Liver (tissue), 8 donors: ENCODE measurements at regions not wholly inside any gene's neighbourhood (a gene's known extent, or its start where the extent isn't known, plus 50 kb on each side); places are given as distances from the start of the nearest gene placed in this dataset.

ENCODE experiments used
- DNase-seq: peaks from one replicate; pipeline ENCODE4 v3.0.0-alpha.2; 2017; ENCODE audit warnings: low spot score
- H3K27ac ChIP-seq, 2 donors: one replicate each; pipeline ENCODE4 v1.7.0; 2013; ENCODE audit warnings: inconsistent platforms in 2 of 2, low read length in 2 of 2, control low read depth in 1 of 2, low read depth in 1 of 2, mild to moderate bottlenecking in 1 of 2
- H3K27me3 ChIP-seq, 4 donors: one replicate each; pipeline versions ENCODE4 v1.6.1 to v1.7.0; 2013; ENCODE audit warnings: low read length in 3 of 4, inconsistent platforms in 1 of 4, mild to moderate bottlenecking in 1 of 4, moderate library complexity in 1 of 4; ENCODE audit not compliant: control insufficient read depth in 4 of 4, insufficient read depth in 4 of 4
- H3K36me3 ChIP-seq, 4 donors: one replicate each; pipeline versions ENCODE4 v1.6.1 to v1.7.0; 2013; ENCODE audit warnings: low read length in 3 of 4, mild to moderate bottlenecking in 3 of 4, low read depth in 1 of 4, moderate library complexity in 1 of 4; ENCODE audit not compliant: control insufficient read depth in 4 of 4, insufficient read depth in 3 of 4
- H3K4me1 ChIP-seq, 4 donors: one replicate each; pipeline versions ENCODE4 v1.6.1 to v1.7.0; 2013; ENCODE audit warnings: low read length in 3 of 4, mild to moderate bottlenecking in 3 of 4, moderate library complexity in 1 of 4; ENCODE audit not compliant: control insufficient read depth in 4 of 4, insufficient read depth in 4 of 4
- H3K4me3 ChIP-seq, 3 donors: one replicate each; pipeline versions ENCODE4 v1.6.1 to v1.7.0; 2013; ENCODE audit warnings: low read length in 3 of 3, control low read depth in 1 of 3, low read depth in 1 of 3, mild to moderate bottlenecking in 1 of 3
- H3K9ac ChIP-seq, 2 donors: one replicate each; pipeline ENCODE4 v1.7.0; 2013; ENCODE audit warnings: low read length in 2 of 2, mild to moderate bottlenecking in 2 of 2, moderate library complexity in 2 of 2, control low read depth in 1 of 2, low read depth in 1 of 2
- H3K9me3 ChIP-seq, 4 donors: one replicate each; pipeline versions ENCODE4 v1.6.1 to v1.7.0; 2013; ENCODE audit warnings: low read length in 3 of 4; ENCODE audit not compliant: control insufficient read depth in 4 of 4
- EGR1 ChIP-seq, 2 donors: IDR thresholded peaks; 2 replicates each; pipeline ENCODE4 v1.6.1; 2016 to 2018; ENCODE audit warnings: antibody characterized with exemption in 2 of 2, low read depth in 2 of 2
- FOXA1 ChIP-seq: IDR thresholded peaks from 2 replicates; pipeline ENCODE4 v1.6.1; 2016; ENCODE audit warnings: antibody characterized with exemption
- FOXA2 ChIP-seq: IDR thresholded peaks from 2 replicates; pipeline ENCODE4 v1.6.1; 2016; ENCODE audit warnings: antibody characterized with exemption
- GABPA ChIP-seq, 2 donors: IDR thresholded peaks in 1 of 2; conservative IDR thresholded peaks in 1 of 2; 2 replicates each; pipeline ENCODE4 v1.6.1; 2016; ENCODE audit warnings: antibody characterized with exemption in 2 of 2, mild to moderate bottlenecking in 1 of 2, moderate library complexity in 1 of 2
- HNF4A ChIP-seq, 2 donors: conservative IDR thresholded peaks; 2 replicates each; pipeline ENCODE4 v1.6.1; 2016; ENCODE audit warnings: antibody characterized with exemption in 2 of 2, mild to moderate bottlenecking in 2 of 2
- HNF4G ChIP-seq: IDR thresholded peaks from 2 replicates; pipeline ENCODE4 v1.6.1; 2016; ENCODE audit warnings: antibody characterized with exemption
- JUND ChIP-seq, 2 donors: IDR thresholded peaks; 2 replicates each; pipeline ENCODE4 v1.6.1; 2016; ENCODE audit warnings: antibody characterized with exemption in 2 of 2
- NR2F2 ChIP-seq: IDR thresholded peaks from 2 replicates; pipeline ENCODE4 v1.6.1; 2016; ENCODE audit warnings: antibody characterized with exemption
- RAD21 ChIP-seq, 2 donors: IDR thresholded peaks; 2 replicates each; pipeline ENCODE4 v1.6.1; 2016; ENCODE audit warnings: antibody characterized with exemption in 2 of 2, mild to moderate bottlenecking in 2 of 2
- RXRA ChIP-seq, 2 donors: IDR thresholded peaks; 2 replicates each; pipeline ENCODE4 v1.6.1; 2017 to 2018; ENCODE audit warnings: antibody characterized with exemption in 2 of 2, mild to moderate bottlenecking in 1 of 2
- SP1 ChIP-seq: IDR thresholded peaks from 2 replicates; pipeline ENCODE4 v1.6.1; 2018; ENCODE audit warnings: antibody characterized with exemption, mild to moderate bottlenecking
- TAF1 ChIP-seq: conservative IDR thresholded peaks from 2 replicates; pipeline ENCODE4 v1.6.1; 2016; ENCODE audit warnings: antibody characterized with exemption, mild to moderate bottlenecking
- YY1 ChIP-seq: IDR thresholded peaks from 2 replicates; pipeline ENCODE4 v1.6.1; 2016; ENCODE audit warnings: antibody characterized with exemption, mild to moderate bottlenecking
- WGBS: extraction: QIAGEN DNeasy Blood & Tissue Kit; methylation state at CpG from one replicate; pipeline ENCODE4 v1.1.7; 2013; 5-methylcytosine and 5-hydroxymethylcytosine counted together
- TF ChIP-seq, protein P1 (sequence below): IDR thresholded peaks from 2 replicates; pipeline ENCODE4 v1.6.1; 2016; ENCODE audit warnings: antibody characterized with exemption
- TF ChIP-seq, protein P2 (sequence below): fragments of 150-350 bp; IDR thresholded peaks from 2 replicates; pipeline ENCODE4 v1.5.1; 2017; ENCODE audit warnings: improper control_type of control experiment, low read depth, low read length; ENCODE audit not compliant: missing input control
- TF ChIP-seq, protein P3 (sequence below): IDR thresholded peaks from 2 replicates; pipeline ENCODE4 v1.6.1; 2016; ENCODE audit warnings: antibody characterized with exemption
- TF ChIP-seq, protein P4 (sequence below): IDR thresholded peaks from 2 replicates; pipeline ENCODE4 v1.6.1; 2016; ENCODE audit warnings: antibody characterized with exemption
- TF ChIP-seq, protein P5 (sequence below): IDR thresholded peaks from 2 replicates; pipeline ENCODE4 v1.6.1; 2016; ENCODE audit warnings: antibody characterized with exemption, mild to moderate bottlenecking
- donor health status: healthy.
- donor health status: healthy.
- donor health status: healthy.
- donor health status: healthy.
- donor health status: healthy.

DNA sequence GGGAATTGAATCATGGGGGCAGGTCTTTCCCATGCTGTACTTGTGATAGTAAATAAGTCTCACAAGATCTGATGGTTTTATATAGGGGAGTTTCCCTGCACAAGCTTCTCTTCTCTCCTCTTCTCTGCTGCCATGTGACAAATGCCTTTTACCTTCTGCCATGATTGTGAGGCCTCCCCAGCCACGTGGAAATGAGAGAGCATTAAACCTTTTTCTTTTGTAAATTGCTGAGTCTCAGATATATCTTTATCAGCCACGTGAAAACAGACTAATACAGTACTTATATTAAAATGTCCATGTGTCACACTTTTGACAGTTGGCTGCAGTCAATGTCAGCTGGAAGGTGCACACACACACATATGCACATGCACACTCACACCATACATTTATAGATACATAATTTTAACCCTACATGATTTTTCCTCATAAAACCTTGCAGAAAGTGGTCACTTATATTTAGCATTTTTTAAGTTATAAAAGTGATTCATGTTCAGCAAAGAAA, 128.9 kb downstream of the OTOR start:
- Histone ChIP-seq H3K27ac (no peak overlapping the region), H3K4me1 (no peaks in the 10 kb centered on the region), H3K4me3 (no peak overlapping the region), H3K9ac (no peak overlapping the region), H3K9me3 (no peaks in the 10 kb centered on the region), H3K36me3 (no peaks in the 10 kb centered on the region), H3K27me3 (no peaks in the 10 kb centered on the region)
- 35% methylated on average over 2 of the region's 2 CpGs for WGBS
- DNase-seq, result no peak
- TF ChIP-seq RAD21 (IDR thresholded peaks at IDR 0.05) (no peak), YY1 (no peak), GABPA (IDR thresholded peaks at IDR 0.05 in 1 of 2, conservative IDR thresholded peaks at IDR 0.05 in 1 of 2) (no peak), FOXA2 (no peak), HNF4A (conservative IDR thresholded peaks at IDR 0.05) (no peak), TAF1 (no peak), SP1 (no peak), JUND (IDR thresholded peaks at IDR 0.05) (no peak), EGR1 (IDR thresholded peaks at IDR 0.05; ENCODE audit: low read depth in 2 of 2) (no peak), RXRA (IDR thresholded peaks at IDR 0.05) (no peak), NR2F2 (no peak)
- TF ChIP-seq, protein P1, sequence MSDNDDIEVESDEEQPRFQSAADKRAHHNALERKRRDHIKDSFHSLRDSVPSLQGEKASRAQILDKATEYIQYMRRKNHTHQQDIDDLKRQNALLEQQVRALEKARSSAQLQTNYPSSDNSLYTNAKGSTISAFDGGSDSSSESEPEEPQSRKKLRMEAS, result no peak
- TF ChIP-seq, protein P2, sequence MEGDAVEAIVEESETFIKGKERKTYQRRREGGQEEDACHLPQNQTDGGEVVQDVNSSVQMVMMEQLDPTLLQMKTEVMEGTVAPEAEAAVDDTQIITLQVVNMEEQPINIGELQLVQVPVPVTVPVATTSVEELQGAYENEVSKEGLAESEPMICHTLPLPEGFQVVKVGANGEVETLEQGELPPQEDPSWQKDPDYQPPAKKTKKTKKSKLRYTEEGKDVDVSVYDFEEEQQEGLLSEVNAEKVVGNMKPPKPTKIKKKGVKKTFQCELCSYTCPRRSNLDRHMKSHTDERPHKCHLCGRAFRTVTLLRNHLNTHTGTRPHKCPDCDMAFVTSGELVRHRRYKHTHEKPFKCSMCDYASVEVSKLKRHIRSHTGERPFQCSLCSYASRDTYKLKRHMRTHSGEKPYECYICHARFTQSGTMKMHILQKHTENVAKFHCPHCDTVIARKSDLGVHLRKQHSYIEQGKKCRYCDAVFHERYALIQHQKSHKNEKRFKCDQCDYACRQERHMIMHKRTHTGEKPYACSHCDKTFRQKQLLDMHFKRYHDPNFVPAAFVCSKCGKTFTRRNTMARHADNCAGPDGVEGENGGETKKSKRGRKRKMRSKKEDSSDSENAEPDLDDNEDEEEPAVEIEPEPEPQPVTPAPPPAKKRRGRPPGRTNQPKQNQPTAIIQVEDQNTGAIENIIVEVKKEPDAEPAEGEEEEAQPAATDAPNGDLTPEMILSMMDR, result no peak
- TF ChIP-seq, protein P3, sequence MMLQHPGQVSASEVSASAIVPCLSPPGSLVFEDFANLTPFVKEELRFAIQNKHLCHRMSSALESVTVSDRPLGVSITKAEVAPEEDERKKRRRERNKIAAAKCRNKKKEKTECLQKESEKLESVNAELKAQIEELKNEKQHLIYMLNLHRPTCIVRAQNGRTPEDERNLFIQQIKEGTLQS, result no peak
- TF ChIP-seq, protein P4, sequence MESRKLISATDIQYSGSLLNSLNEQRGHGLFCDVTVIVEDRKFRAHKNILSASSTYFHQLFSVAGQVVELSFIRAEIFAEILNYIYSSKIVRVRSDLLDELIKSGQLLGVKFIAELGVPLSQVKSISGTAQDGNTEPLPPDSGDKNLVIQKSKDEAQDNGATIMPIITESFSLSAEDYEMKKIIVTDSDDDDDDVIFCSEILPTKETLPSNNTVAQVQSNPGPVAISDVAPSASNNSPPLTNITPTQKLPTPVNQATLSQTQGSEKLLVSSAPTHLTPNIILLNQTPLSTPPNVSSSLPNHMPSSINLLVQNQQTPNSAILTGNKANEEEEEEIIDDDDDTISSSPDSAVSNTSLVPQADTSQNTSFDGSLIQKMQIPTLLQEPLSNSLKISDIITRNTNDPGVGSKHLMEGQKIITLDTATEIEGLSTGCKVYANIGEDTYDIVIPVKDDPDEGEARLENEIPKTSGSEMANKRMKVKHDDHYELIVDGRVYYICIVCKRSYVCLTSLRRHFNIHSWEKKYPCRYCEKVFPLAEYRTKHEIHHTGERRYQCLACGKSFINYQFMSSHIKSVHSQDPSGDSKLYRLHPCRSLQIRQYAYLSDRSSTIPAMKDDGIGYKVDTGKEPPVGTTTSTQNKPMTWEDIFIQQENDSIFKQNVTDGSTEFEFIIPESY, result no peak

DNA sequence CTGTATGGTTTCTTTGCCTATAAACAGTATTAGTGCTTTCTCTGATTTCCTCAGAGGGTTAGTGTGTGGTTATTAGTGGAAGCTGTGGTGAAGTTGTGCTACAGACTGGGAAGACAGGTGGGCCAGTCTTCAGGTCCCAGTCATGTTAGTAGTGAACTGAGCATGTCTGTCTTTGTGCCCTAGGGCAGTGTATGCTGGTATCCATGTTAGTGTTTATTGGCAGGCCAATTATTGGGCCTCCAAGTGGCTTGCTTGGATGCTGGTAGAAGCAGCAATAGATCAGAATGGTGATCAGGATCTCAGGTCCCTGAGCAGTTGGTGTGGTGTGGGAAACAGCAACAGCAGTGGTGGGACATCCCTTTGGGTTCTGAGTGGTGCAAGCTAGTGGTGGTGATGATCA, 137.6 kb downstream of the OTOR start:
- H3K4me1 ChIP-seq, result no peaks in the 10 kb centered on the region
- H3K27me3 ChIP-seq, result no peaks in the 10 kb centered on the region
- H3K9me3 ChIP-seq, result peaks cover 0 to 3% (median 0%) of the 10 kb centered on the region in 4 donors
- H3K36me3 ChIP-seq, result no peaks in the 10 kb centered on the region
- no peak overlapping the region for H3K4me3 ChIP-seq
- TF ChIP-seq, protein P1, result no peak
- TF ChIP-seq, protein P2, result no peak
- TF ChIP-seq FOXA2, result no peak
- TF ChIP-seq RAD21 (IDR thresholded peaks at IDR 0.05), result no peak
- TF ChIP-seq, protein P4, result no peak
- no peak for TF ChIP-seq RXRA (IDR thresholded peaks at IDR 0.05)
- no peak for TF ChIP-seq NR2F2
- no peak for TF ChIP-seq EGR1 (IDR thresholded peaks at IDR 0.05; ENCODE audit: low read depth in 2 of 2)
- TF ChIP-seq GABPA (IDR thresholded peaks at IDR 0.05 in 1 of 2, conservative IDR thresholded peaks at IDR 0.05 in 1 of 2), result no peak
- TF ChIP-seq SP1, result no peak
- TF ChIP-seq, protein P5, sequence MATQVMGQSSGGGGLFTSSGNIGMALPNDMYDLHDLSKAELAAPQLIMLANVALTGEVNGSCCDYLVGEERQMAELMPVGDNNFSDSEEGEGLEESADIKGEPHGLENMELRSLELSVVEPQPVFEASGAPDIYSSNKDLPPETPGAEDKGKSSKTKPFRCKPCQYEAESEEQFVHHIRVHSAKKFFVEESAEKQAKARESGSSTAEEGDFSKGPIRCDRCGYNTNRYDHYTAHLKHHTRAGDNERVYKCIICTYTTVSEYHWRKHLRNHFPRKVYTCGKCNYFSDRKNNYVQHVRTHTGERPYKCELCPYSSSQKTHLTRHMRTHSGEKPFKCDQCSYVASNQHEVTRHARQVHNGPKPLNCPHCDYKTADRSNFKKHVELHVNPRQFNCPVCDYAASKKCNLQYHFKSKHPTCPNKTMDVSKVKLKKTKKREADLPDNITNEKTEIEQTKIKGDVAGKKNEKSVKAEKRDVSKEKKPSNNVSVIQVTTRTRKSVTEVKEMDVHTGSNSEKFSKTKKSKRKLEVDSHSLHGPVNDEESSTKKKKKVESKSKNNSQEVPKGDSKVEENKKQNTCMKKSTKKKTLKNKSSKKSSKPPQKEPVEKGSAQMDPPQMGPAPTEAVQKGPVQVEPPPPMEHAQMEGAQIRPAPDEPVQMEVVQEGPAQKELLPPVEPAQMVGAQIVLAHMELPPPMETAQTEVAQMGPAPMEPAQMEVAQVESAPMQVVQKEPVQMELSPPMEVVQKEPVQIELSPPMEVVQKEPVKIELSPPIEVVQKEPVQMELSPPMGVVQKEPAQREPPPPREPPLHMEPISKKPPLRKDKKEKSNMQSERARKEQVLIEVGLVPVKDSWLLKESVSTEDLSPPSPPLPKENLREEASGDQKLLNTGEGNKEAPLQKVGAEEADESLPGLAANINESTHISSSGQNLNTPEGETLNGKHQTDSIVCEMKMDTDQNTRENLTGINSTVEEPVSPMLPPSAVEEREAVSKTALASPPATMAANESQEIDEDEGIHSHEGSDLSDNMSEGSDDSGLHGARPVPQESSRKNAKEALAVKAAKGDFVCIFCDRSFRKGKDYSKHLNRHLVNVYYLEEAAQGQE, result no peak
- TF ChIP-seq HNF4G, result no peak
- TF ChIP-seq HNF4A (conservative IDR thresholded peaks at IDR 0.05), result no peak
- TF ChIP-seq TAF1, result no peak
- TF ChIP-seq, protein P3, result no peak
- no peak for TF ChIP-seq YY1
- no peak for TF ChIP-seq FOXA1
- DNase-seq, result no peak
- no peak overlapping the region for H3K9ac ChIP-seq
- H3K27ac ChIP-seq, result no peak overlapping the region
